Mesothelial cell of epicardium (in vitro differentiated cells): ENCODE measurements at regions not wholly inside any gene's neighbourhood (a gene's known extent, or its start where the extent isn't known, plus 50 kb on each side); places are given as distances from the start of the nearest gene placed in this dataset.
A peak's percentile ranks its signal among the peaks of the same experiment; 100 is the strongest.

Source experiments
- DNase-seq, 2 experiments: peaks; one replicate each; pipeline ENCODE4 v3.0.0; 2021; ENCODE audit warnings: low spot score in 2 of 2; ENCODE audit not compliant: unreplicated experiment in 2 of 2
- H3K27ac Mint-ChIP-seq: 2 replicates; pipeline ENCODE4 v1.8.0; 2021; ENCODE audit warnings: mixed read lengths
- H3K27me3 Mint-ChIP-seq: 2 replicates; pipeline ENCODE4 v1.8.0; 2021; ENCODE audit warnings: low read depth, mixed read lengths
- H3K36me3 Mint-ChIP-seq: 2 replicates; pipeline ENCODE4 v1.8.0; 2021; ENCODE audit warnings: mixed read lengths
- H3K4me1 Mint-ChIP-seq: 2 replicates; pipeline ENCODE4 v1.8.0; 2021; ENCODE audit warnings: mixed read lengths
- H3K4me3 Mint-ChIP-seq: 2 replicates; pipeline ENCODE4 v1.8.0; 2021; ENCODE audit warnings: mild to moderate bottlenecking, moderate library complexity, mixed read lengths
- H3K9me3 Mint-ChIP-seq: 2 replicates; pipeline ENCODE4 v1.8.0; 2021; ENCODE audit warnings: mixed read lengths
- TF ChIP-seq, protein P1 (sequence below): fragments of 200-600 bp; sonication (generic); IDR thresholded peaks from one replicate; pipeline ENCODE4 v1.5.0; 2021; ENCODE audit warnings: antibody characterized with exemption; ENCODE audit not compliant: unreplicated experiment

DNA sequence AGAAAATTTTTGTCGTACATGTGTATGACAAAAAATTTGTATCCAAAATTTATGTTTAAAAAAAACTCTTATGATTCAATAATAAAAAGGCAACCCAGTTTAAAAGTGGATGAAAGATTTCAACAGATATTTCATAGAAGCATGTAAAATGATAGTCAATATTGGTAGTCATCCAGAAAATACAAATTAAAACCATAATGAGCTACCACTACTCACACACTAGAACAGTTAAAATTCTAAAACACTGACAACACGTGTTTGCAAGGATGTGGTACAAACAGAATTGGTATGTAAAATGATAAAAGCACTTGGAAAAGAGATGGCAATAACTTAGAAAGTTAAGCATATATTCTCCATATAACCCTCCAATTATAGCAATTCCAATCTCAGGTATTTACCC lies 303.0 kb upstream of the NR2F2 start:
- TF ChIP-seq, protein P1, sequence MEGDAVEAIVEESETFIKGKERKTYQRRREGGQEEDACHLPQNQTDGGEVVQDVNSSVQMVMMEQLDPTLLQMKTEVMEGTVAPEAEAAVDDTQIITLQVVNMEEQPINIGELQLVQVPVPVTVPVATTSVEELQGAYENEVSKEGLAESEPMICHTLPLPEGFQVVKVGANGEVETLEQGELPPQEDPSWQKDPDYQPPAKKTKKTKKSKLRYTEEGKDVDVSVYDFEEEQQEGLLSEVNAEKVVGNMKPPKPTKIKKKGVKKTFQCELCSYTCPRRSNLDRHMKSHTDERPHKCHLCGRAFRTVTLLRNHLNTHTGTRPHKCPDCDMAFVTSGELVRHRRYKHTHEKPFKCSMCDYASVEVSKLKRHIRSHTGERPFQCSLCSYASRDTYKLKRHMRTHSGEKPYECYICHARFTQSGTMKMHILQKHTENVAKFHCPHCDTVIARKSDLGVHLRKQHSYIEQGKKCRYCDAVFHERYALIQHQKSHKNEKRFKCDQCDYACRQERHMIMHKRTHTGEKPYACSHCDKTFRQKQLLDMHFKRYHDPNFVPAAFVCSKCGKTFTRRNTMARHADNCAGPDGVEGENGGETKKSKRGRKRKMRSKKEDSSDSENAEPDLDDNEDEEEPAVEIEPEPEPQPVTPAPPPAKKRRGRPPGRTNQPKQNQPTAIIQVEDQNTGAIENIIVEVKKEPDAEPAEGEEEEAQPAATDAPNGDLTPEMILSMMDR = no peak
- no peak for DNase-seq
- Mint-ChIP-seq H3K36me3 (peaks cover 4% of the 10 kb centered on the region), H3K27me3 (no peaks in the 10 kb centered on the region), H3K27ac (no peak overlapping the region), H3K9me3 (peaks cover 13% of the 10 kb centered on the region), H3K4me1 (peaks cover 8% of the 10 kb centered on the region), H3K4me3 (no peak overlapping the region)

DNA sequence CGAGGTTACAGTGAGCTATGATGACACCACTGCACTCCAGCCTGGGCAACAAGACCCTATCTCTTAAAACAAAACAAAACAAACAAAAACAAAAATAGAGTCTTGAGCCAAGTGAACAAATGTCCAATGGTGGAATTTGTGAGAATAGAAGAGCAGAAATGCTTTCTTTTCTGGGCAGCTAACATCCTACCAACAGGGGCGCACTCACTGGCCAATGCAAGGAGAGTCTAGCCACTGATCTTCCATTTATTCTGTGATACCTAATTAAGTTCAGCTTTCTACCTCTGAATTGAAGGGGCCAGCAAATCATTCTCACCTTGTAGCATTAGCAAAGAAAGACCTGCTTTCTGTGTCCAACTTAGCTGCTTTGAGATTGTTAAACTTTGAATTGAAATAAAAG lies 301.9 kb upstream of the NR2F2 start:
- Mint-ChIP-seq H3K4me3 (no peak overlapping the region), H3K27me3 (no peaks in the 10 kb centered on the region), H3K36me3 (peaks cover 2% of the 10 kb centered on the region), H3K9me3 (peaks cover 10% of the 10 kb centered on the region), H3K27ac (no peak overlapping the region), H3K4me1 (peaks cover 11% of the 10 kb centered on the region)
- no peak for DNase-seq
- TF ChIP-seq, protein P1 = no peak

DNA sequence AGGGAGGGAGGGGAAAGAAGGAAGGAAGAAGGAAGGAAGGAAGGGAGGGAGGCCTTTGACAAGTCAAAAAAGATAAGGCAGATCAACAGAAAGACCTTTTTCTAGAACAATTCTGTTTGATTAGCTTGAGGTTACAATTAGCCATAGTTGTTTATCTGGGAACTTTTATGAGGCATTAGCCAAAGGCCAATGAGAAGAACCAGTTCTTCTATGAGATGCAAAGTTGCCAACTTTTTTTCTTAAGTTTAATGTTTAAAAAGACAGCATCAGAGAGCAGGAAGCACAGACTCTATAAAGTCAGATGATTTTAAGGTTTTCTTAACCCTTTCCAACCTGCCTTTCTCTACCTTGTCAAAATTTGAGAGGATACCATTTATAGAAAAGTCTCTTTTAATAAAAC lies 301.3 kb upstream of the NR2F2 start:
- no peak for DNase-seq
- no peak overlapping the region for H3K4me3 Mint-ChIP-seq
- TF ChIP-seq, protein P1 = no peak
- no peaks in the 10 kb centered on the region for H3K27me3 Mint-ChIP-seq
- H3K4me1 Mint-ChIP-seq = peaks cover 12% of the 10 kb centered on the region
- H3K36me3 Mint-ChIP-seq = peaks cover 2% of the 10 kb centered on the region
- peaks cover 10% of the 10 kb centered on the region for H3K9me3 Mint-ChIP-seq
- H3K27ac Mint-ChIP-seq = no peak overlapping the region

DNA sequence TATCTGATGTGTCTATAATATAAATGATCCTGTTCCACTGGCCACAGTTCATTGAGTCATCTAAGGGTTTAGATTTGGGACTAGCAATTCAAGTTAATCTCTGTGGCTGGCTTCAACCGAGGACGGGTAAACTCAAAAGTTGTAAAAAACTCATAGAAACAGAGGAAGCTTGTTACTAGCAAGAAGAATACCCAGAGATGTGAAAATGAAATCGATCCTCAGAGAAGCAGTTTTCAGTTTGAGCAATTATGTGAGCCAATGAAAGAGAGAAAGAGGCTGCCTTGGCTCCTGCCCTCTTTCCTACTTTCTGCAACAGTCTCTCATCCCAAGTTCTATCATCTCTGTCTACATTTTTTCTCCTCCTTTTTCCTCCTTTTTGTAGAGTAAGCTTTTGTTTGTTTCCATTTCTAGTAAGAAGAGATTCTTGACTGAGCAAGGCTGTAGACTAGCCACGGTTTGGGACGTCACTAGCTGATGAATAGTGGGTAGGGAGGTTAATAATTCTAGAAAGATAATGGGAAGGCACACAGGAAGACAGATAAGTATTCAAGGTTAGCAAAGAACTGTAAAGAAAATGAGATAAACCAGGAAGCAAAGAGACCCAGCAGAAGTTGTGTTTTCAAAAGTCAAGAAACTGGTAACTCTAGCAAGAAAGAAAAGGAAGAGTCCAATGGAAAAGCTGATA lies 298.9 kb upstream of the NR2F2 start:
- TF ChIP-seq, protein P1 = no peak
- Mint-ChIP-seq H3K9me3 (peaks cover 10% of the 10 kb centered on the region), H3K4me3 (no peak overlapping the region), H3K36me3 (peaks cover 2% of the 10 kb centered on the region), H3K4me1 (peaks cover 34% of the 10 kb centered on the region), H3K27ac (no peak overlapping the region), H3K27me3 (no peaks in the 10 kb centered on the region)
- no peak for DNase-seq

DNA sequence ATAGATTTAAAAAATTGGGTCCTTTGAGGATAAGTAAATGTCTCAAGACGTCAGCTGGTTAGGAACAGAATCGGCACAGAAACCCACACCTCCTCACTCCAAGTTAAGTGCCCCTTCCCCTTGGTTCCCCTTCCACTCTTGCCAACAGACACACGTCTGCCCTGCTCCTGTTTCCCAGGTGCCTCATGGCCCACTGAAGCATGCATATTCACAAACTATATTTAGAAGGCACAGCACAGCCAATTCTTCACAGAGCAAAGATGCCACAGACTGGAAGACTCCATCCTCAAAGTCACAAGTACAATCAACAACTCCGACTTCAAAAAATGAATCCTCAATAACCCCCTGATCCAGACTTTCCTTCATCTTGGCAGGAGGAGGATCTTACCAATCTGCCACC lies 295.4 kb upstream of the NR2F2 start:
- Mint-ChIP-seq H3K9me3 (peaks cover 10% of the 10 kb centered on the region), H3K4me3 (no peak overlapping the region), H3K27ac (peak overlapping the region; percentile 88), H3K36me3 (peaks cover 2% of the 10 kb centered on the region), H3K27me3 (no peaks in the 10 kb centered on the region), H3K4me1 (peaks cover 56% of the 10 kb centered on the region)
- TF ChIP-seq, protein P1 = no peak
- no peak for DNase-seq
